Prostate gland (tissue), 2 donors: ENCODE measurements at regions not wholly inside any gene's neighbourhood (a gene's known extent, or its start where the extent isn't known, plus 50 kb on each side); places are given as distances from the start of the nearest gene placed in this dataset.

Experiments
- POLR2A ChIP-seq: fragments of 450-650 bp; IDR thresholded peaks from one replicate; pipeline ENCODE4 v1.6.1; 2016; ENCODE audit warnings: antibody characterized with exemption, mild to moderate bottlenecking
- POLR2AphosphoS5 ChIP-seq: sonication (generic); formaldehyde crosslinking; IDR thresholded peaks from one replicate; pipeline ENCODE4 v1.6.1; 2017; ENCODE audit warnings: antibody characterized with exemption
- TF ChIP-seq, protein P1 (sequence below), 4 experiments: fragments of 200-600 bp in 2 of 4; fragments of 450-650 bp in 2 of 4; sonication (generic) in 2 of 4; IDR thresholded peaks; 1 replicate in 3 of 4; 2 replicates in 1 of 4; pipeline ENCODE4 v1.5.1; 2016 to 2019; ENCODE audit warnings: antibody characterized with exemption in 4 of 4, mild to moderate bottlenecking in 2 of 4, moderate library complexity in 2 of 4

DNA sequence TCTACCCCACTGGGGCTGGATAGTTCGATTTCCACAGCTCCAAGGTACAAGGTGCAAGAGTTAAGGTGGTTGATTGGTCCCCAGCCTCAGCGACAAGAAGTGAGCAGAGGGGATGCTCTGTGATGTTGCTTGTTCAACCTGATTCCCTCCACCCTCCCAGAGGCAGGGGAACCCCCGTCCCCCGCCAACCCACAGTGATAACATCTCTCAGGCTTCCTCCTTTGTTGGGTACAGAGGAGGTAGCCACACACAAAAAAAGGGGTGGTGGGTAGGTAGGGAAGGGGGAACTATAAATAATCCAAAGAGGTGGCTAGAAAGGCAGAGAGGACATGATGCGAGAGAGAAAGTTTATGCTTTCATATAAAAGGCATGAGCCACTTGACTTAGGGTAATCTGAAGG, 192.9 kb upstream of the POU3F3 start:
- TF ChIP-seq, protein P1, sequence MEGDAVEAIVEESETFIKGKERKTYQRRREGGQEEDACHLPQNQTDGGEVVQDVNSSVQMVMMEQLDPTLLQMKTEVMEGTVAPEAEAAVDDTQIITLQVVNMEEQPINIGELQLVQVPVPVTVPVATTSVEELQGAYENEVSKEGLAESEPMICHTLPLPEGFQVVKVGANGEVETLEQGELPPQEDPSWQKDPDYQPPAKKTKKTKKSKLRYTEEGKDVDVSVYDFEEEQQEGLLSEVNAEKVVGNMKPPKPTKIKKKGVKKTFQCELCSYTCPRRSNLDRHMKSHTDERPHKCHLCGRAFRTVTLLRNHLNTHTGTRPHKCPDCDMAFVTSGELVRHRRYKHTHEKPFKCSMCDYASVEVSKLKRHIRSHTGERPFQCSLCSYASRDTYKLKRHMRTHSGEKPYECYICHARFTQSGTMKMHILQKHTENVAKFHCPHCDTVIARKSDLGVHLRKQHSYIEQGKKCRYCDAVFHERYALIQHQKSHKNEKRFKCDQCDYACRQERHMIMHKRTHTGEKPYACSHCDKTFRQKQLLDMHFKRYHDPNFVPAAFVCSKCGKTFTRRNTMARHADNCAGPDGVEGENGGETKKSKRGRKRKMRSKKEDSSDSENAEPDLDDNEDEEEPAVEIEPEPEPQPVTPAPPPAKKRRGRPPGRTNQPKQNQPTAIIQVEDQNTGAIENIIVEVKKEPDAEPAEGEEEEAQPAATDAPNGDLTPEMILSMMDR (IDR thresholded peaks at IDR 0.05) = no peak
- TF ChIP-seq POLR2A (no peak), POLR2AphosphoS5 (no peak)
